ENCODE measurements at regions not wholly inside any gene's neighbourhood (a gene's known extent, or its start where the extent isn't known, plus 50 kb on each side); places are given as distances from the start of the nearest gene placed in this dataset.

DNA sequence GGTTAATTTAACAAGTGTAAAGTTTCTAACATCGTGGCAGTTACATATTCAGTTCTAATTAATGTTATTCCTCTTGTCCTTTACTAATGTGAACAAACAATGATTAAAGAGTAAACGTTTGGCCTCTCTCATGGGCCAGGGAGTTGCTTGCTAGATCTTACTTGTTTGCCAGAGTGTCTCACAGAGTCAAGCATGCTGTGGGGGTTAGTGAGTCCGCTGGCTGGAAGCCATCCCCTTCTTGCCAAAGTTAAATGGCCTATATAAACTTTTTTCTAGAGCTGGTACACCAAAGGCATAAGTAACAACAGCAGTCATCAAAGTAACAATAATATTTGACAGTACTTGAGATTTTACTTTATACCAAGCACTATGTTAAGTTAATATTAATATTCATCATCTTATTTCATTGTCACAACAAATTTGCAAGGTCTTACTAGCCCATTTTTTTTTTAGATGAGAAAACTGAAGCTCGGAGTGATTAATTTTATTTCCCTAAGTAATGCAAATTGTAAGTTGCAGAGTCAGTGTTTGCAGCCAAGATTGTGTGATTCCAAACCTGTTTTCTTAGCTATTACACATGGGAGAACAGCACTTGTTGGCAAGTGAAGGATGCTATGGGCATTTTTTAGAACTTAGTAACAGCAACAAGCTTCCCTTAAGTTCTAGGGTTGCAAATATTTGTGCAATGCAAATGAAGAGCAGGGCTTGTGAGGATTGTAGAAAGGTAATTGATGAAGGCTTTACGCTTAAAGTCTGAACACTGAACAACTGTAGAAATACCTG is 224.5 kb downstream of the RFPL4B start:
- TF ChIP-seq, protein P1, sequence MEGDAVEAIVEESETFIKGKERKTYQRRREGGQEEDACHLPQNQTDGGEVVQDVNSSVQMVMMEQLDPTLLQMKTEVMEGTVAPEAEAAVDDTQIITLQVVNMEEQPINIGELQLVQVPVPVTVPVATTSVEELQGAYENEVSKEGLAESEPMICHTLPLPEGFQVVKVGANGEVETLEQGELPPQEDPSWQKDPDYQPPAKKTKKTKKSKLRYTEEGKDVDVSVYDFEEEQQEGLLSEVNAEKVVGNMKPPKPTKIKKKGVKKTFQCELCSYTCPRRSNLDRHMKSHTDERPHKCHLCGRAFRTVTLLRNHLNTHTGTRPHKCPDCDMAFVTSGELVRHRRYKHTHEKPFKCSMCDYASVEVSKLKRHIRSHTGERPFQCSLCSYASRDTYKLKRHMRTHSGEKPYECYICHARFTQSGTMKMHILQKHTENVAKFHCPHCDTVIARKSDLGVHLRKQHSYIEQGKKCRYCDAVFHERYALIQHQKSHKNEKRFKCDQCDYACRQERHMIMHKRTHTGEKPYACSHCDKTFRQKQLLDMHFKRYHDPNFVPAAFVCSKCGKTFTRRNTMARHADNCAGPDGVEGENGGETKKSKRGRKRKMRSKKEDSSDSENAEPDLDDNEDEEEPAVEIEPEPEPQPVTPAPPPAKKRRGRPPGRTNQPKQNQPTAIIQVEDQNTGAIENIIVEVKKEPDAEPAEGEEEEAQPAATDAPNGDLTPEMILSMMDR (IDR thresholded peaks at IDR 0.05; ENCODE audit: insufficient read depth, low read length), result no peak
- no peak for TF ChIP-seq POLR2AphosphoS5 (IDR thresholded peaks at IDR 0.05; ENCODE audit: low read depth)
- no peak for TF ChIP-seq SPI1 (IDR thresholded peaks at IDR 0.05; ENCODE audit: borderline replicate concordance, low read depth)
